Ishikawa (cell line): ENCODE measurements at regions not wholly inside any gene's neighbourhood (a gene's known extent, or its start where the extent isn't known, plus 50 kb on each side); places are given as distances from the start of the nearest gene placed in this dataset.

Source experiments
- CREB1 ChIP-seq: IDR thresholded peaks from 2 replicates; pipeline ENCODE4 v1.6.1; 2012; ENCODE audit warnings: low read depth
- EGR1 ChIP-seq: IDR thresholded peaks from 2 replicates; pipeline ENCODE4 v1.6.1; 2012
- EP300 ChIP-seq: IDR thresholded peaks from 2 replicates; pipeline ENCODE4 v1.6.1; 2012; ENCODE audit warnings: borderline replicate concordance
- FOXM1 ChIP-seq: IDR thresholded peaks from 2 replicates; pipeline ENCODE4 v1.6.1; 2012; ENCODE audit warnings: low read depth, borderline replicate concordance
- TAF1 ChIP-seq: IDR thresholded peaks from 2 replicates; pipeline ENCODE4 v1.6.1; 2012; ENCODE audit warnings: low read depth, mild to moderate bottlenecking
- ZBTB7A ChIP-seq: IDR thresholded peaks from 2 replicates; pipeline ENCODE4 v1.6.1; 2012; ENCODE audit warnings: low read depth
- TF ChIP-seq, protein P1 (sequence below): IDR thresholded peaks from 2 replicates; pipeline ENCODE4 v1.6.1; 2012; ENCODE audit warnings: low read depth, mild to moderate bottlenecking

DNA sequence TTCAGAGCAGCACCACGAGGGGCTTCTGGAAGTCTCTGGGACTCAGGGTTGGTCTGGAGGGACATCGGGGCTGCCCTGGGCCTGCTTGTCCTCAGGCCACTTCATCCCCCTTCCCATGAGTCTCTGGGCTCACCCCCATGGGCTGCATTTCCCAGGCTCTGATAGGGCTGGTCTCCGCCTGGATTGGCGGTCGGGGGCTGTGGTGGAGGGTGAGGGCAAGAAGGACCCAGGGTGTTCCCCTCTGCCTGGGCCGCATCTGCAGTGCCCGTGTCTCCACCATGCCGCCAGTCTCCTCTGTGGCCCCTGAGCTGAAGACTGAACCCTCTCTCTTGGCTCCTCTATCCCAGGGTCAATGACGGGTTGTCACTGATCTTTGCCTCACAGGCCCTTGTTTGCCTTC, 242.1 kb downstream of the ADGRD1 start:
- TF ChIP-seq TAF1 (no peak), EP300 (no peak), CREB1 (no peak), EGR1 (no peak), ZBTB7A (no peak), FOXM1 (no peak)
- TF ChIP-seq, protein P1, sequence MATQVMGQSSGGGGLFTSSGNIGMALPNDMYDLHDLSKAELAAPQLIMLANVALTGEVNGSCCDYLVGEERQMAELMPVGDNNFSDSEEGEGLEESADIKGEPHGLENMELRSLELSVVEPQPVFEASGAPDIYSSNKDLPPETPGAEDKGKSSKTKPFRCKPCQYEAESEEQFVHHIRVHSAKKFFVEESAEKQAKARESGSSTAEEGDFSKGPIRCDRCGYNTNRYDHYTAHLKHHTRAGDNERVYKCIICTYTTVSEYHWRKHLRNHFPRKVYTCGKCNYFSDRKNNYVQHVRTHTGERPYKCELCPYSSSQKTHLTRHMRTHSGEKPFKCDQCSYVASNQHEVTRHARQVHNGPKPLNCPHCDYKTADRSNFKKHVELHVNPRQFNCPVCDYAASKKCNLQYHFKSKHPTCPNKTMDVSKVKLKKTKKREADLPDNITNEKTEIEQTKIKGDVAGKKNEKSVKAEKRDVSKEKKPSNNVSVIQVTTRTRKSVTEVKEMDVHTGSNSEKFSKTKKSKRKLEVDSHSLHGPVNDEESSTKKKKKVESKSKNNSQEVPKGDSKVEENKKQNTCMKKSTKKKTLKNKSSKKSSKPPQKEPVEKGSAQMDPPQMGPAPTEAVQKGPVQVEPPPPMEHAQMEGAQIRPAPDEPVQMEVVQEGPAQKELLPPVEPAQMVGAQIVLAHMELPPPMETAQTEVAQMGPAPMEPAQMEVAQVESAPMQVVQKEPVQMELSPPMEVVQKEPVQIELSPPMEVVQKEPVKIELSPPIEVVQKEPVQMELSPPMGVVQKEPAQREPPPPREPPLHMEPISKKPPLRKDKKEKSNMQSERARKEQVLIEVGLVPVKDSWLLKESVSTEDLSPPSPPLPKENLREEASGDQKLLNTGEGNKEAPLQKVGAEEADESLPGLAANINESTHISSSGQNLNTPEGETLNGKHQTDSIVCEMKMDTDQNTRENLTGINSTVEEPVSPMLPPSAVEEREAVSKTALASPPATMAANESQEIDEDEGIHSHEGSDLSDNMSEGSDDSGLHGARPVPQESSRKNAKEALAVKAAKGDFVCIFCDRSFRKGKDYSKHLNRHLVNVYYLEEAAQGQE: no peak
